PC-3 (cell line): ENCODE measurements at regions not wholly inside any gene's neighbourhood (a gene's known extent, or its start where the extent isn't known, plus 50 kb on each side); places are given as distances from the start of the nearest gene placed in this dataset.

Experiments
- ATAC-seq: fragments of 200-7000 bp; cut with Tn5 transposase; 2 replicates; pipeline ENCODE4 v1.9.1; 2020; ENCODE audit warnings: mild to moderate bottlenecking, moderate library complexity
- BruUV-seq: library from RNA; stranded (reverse); fragments of 400-500 nt; replicated peaks from 2 replicates; lab custom pipeline; 2021; lab: Mats Ljungman, UMichigan
- CTCF ChIA-PET: fragments of 300-600 bp; sonication (Branson Sonifier 250); formaldehyde crosslinking; loops from one replicate; lab custom pipeline; 2022; ENCODE audit warnings: antibody characterized with exemption; lab: Charles Lee
- POLR2A ChIA-PET: fragments of 300-600 bp; sonication (Branson Sonifier 250); formaldehyde crosslinking; loops from one replicate; lab custom pipeline; 2022; ENCODE audit warnings: antibody characterized with exemption; ENCODE audit not compliant: unreplicated experiment; lab: Charles Lee
- DNase-seq: peaks from one replicate; pipeline ENCODE4 v3.0.0-alpha.2; 2015
- H2AFZ ChIP-seq: fragments of 300-600 bp; sonication (generic); 2 replicates; pipeline ENCODE4 v1.6.0; 2016; ENCODE audit warnings: antibody characterized with exemption, low read length
- H3F3A ChIP-seq: fragments of 300-600 bp; sonication (generic); one replicate; pipeline ENCODE4 v1.6.0; 2017; ENCODE audit warnings: antibody characterized with exemption, low read length, control low read depth, mild to moderate bottlenecking; ENCODE audit not compliant: unreplicated experiment
- H3K27ac ChIP-seq: fragments of 300-600 bp; sonication (generic); 2 replicates; pipeline ENCODE4 v1.5.1; 2016; ENCODE audit warnings: mild to moderate bottlenecking, low read length
- H3K27me3 ChIP-seq: fragments of 300-600 bp; sonication (generic); 2 replicates; pipeline ENCODE4 v1.6.1; 2016; ENCODE audit warnings: low read length, mixed read lengths
- H3K36me3 ChIP-seq: fragments of 300-600 bp; sonication (generic); 2 replicates; pipeline ENCODE4 v1.6.1; 2016; ENCODE audit warnings: low read depth, mixed run types, low read length, mixed read lengths
- H3K4me1 ChIP-seq: fragments of 300-600 bp; sonication (generic); 2 replicates; pipeline ENCODE4 v1.5.1; 2016; ENCODE audit warnings: low read length; ENCODE audit not compliant: insufficient read depth
- H3K4me2 ChIP-seq: fragments of 300-600 bp; sonication (generic); 2 replicates; pipeline ENCODE4 v1.6.0; 2016; ENCODE audit warnings: low read length
- H3K4me3 ChIP-seq: fragments of 300-600 bp; sonication (generic); 2 replicates; pipeline ENCODE4 v1.5.1; 2016; ENCODE audit warnings: mild to moderate bottlenecking, low read length, mixed read lengths
- H3K79me2 ChIP-seq: fragments of 300-600 bp; sonication (generic); 2 replicates; pipeline ENCODE4 v1.6.1; 2017; ENCODE audit warnings: low read length, mixed read lengths
- H3K9ac ChIP-seq: fragments of 300-600 bp; sonication (generic); 2 replicates; pipeline ENCODE4 v1.6.0; 2016; ENCODE audit warnings: mild to moderate bottlenecking, low read length
- H3K9me2 ChIP-seq: fragments of 300-600 bp; sonication (generic); replicated peaks from 2 replicates; pipeline ENCODE4 v1.6.1; 2016; ENCODE audit warnings: mixed run types, low read length, mixed read lengths
- H3K9me3 ChIP-seq: fragments of 300-600 bp; sonication (generic); 2 replicates; pipeline ENCODE4 v1.6.1; 2016; ENCODE audit warnings: low read length, mixed read lengths
- H4K20me1 ChIP-seq: fragments of 300-600 bp; sonication (generic); 2 replicates; pipeline ENCODE4 v1.6.1; 2016; ENCODE audit warnings: low read length, mixed read lengths
- EZH2 ChIP-seq: fragments of 300-600 bp; sonication (generic); IDR thresholded peaks from one replicate; pipeline ENCODE4 v1.6.1; 2017; ENCODE audit warnings: antibody characterized with exemption, mild to moderate bottlenecking, low read length; ENCODE audit not compliant: unreplicated experiment
- EZH2phosphoT487 ChIP-seq: fragments of 300-600 bp; sonication (generic); IDR thresholded peaks from 2 replicates; pipeline ENCODE4 v1.6.1; 2018; ENCODE audit warnings: mild to moderate bottlenecking, antibody characterized with exemption, low read length, borderline replicate concordance
- intact Hi-C: fragments of 100-400 bp; cut with micrococcal nuclease; formaldehyde crosslinking; loops from 2 replicates; pipeline ENCODE4 v1.9.0; 2023
- TF ChIP-seq, protein P1 (sequence below): fragments of 300-600 bp; sonication (generic); conservative IDR thresholded peaks from 2 replicates; pipeline ENCODE4 v1.5.1; 2017; ENCODE audit warnings: antibody characterized with exemption, low read depth, mild to moderate bottlenecking, low read length

DNA sequence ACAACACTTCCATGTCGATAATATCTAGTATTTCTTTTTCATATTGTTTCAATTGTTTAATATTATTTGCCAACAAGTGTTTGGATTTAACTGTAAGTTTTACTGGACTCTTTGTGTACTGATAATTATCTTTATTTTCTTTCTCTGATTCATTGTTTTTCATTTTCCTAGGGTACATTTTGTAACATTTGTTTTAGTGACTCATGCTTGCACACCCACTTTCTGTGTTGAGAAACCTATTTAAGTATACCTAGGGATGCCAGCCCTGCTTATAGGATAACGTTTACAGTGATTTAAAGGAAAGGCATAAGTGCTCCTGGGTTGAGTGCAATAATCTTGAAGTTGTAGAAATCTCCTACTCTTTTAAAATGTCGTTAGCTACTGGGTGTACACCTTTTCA is 1386.0 kb upstream of the ADGRL4 start:
- DNase-seq, result peak; percentile 81
- TF ChIP-seq, protein P1, sequence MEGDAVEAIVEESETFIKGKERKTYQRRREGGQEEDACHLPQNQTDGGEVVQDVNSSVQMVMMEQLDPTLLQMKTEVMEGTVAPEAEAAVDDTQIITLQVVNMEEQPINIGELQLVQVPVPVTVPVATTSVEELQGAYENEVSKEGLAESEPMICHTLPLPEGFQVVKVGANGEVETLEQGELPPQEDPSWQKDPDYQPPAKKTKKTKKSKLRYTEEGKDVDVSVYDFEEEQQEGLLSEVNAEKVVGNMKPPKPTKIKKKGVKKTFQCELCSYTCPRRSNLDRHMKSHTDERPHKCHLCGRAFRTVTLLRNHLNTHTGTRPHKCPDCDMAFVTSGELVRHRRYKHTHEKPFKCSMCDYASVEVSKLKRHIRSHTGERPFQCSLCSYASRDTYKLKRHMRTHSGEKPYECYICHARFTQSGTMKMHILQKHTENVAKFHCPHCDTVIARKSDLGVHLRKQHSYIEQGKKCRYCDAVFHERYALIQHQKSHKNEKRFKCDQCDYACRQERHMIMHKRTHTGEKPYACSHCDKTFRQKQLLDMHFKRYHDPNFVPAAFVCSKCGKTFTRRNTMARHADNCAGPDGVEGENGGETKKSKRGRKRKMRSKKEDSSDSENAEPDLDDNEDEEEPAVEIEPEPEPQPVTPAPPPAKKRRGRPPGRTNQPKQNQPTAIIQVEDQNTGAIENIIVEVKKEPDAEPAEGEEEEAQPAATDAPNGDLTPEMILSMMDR, result no peak
- TF ChIP-seq EZH2 (no peak), EZH2phosphoT487 (no peak)
- Histone ChIP-seq H4K20me1 (no peaks in the 10 kb centered on the region), H3F3A (no peaks in the 10 kb centered on the region), H3K9ac (no peak overlapping the region), H3K27me3 (no peaks in the 10 kb centered on the region), H3K9me2 (no peaks in the 10 kb centered on the region), H3K27ac (0 out of 2 replicates have a peak overlapping the region, but pooled peaks have one; percentile 12), H3K4me3 (no peak overlapping the region), H3K4me1 (peaks cover 7% of the 10 kb centered on the region; the same call in 1 of the 2 replicates), H3K4me2 (no peak overlapping the region), H3K9me3 (no peaks in the 10 kb centered on the region; the same call in 1 of the 2 replicates), H3K36me3 (no peaks in the 10 kb centered on the region), H2AFZ (no peak overlapping the region), H3K79me2 (no peaks in the 10 kb centered on the region)
- ChIA-PET POLR2A (no interaction called here), CTCF (no interaction called here)
- intact Hi-C loops, result loop anchor here (5.0 kb wide), 1 partner anchor 175 kb away; no protein-coding TSS in a partner anchor
- BruUV-seq, result no TSS peak
- peak; percentile 98 for ATAC-seq

DNA sequence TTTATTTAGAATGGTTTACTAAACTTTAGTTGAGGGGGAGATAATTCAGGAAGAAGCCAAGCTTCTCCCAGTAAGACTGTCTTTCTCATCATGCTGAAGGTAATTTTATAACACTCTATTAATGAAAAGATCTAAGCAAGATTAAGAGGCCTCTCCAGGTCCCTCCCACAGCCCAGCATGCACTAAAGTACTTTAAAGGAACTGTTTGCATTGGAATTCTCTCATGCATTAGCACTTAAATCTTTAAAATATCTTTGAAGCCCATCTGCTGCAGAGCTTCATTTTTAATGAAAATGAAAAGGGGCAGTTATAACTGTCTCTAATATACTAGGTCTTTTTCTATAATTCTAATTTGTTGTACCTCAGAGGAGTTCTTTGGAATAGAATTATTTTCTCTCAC is 1379.1 kb upstream of the ADGRL4 start:
- Histone ChIP-seq H3K27ac (no peak overlapping the region), H3K27me3 (no peaks in the 10 kb centered on the region), H3K9me3 (no peaks in the 10 kb centered on the region; the same call in 1 of the 2 replicates), H3K9ac (no peak overlapping the region), H3F3A (no peaks in the 10 kb centered on the region), H3K36me3 (no peaks in the 10 kb centered on the region), H4K20me1 (no peaks in the 10 kb centered on the region), H3K4me2 (no peak overlapping the region), H3K79me2 (no peaks in the 10 kb centered on the region), H3K4me3 (no peak overlapping the region), H2AFZ (no peak overlapping the region), H3K4me1 (no peaks in the 10 kb centered on the region), H3K9me2 (no peaks in the 10 kb centered on the region)
- intact Hi-C loops, result no loop called here
- ChIA-PET CTCF (no interaction called here), POLR2A (no interaction called here)
- ATAC-seq, result no peak
- no TSS peak for BruUV-seq
- TF ChIP-seq EZH2phosphoT487 (no peak), EZH2 (no peak)
- TF ChIP-seq, protein P1, result no peak
- DNase-seq, result no peak

DNA sequence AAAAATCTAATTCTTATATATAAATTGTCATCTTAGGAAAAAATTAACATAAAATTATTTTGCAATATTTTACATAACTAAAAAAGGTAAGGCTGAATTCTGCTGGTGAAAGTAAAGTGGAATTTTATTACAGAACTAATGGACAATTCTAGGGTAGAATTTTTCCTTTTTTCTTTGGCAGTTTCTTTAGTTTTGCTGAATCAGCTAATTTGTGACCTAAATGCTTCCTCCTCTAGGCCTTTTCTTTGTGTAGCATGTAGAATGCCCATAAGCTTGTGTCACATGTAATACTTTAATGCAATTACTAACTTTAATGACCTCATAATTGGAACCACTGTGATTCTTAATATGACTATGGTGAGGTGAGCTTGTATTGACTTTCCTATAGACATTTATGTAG is 1378.4 kb upstream of the ADGRL4 start:
- no peak overlapping the region for H3K9ac ChIP-seq
- H3K27ac ChIP-seq, result no peak overlapping the region
- H4K20me1 ChIP-seq, result no peaks in the 10 kb centered on the region
- ChIA-PET CTCF (no interaction called here), POLR2A (no interaction called here)
- no peak for DNase-seq
- no peaks in the 10 kb centered on the region for H3K27me3 ChIP-seq
- H3K79me2 ChIP-seq, result no peaks in the 10 kb centered on the region
- no peaks in the 10 kb centered on the region for H3K4me1 ChIP-seq
- H3K4me3 ChIP-seq, result no peak overlapping the region
- BruUV-seq, result no TSS peak
- no peaks in the 10 kb centered on the region for H3K9me2 ChIP-seq
- no peaks in the 10 kb centered on the region for H3F3A ChIP-seq
- H3K4me2 ChIP-seq, result no peak overlapping the region
- H2AFZ ChIP-seq, result no peak overlapping the region
- no peak for ATAC-seq
- TF ChIP-seq EZH2 (no peak), EZH2phosphoT487 (no peak)
- TF ChIP-seq, protein P1, result no peak
- H3K36me3 ChIP-seq, result no peaks in the 10 kb centered on the region
- no peaks in the 10 kb centered on the region; the same call in 1 of the 2 replicates for H3K9me3 ChIP-seq
- intact Hi-C loops, result no loop called here
